ENCODE measurements at regions not wholly inside any gene's neighbourhood (a gene's known extent, or its start where the extent isn't known, plus 50 kb on each side); places are given as distances from the start of the nearest gene placed in this dataset.

GRCh38 chr10:58079461-58079860 is 188.2 kb downstream of the IPMK start:
- TF ChIP-seq CTCF (conservative IDR thresholded peaks at IDR 0.05 in 1 of 2, IDR thresholded peaks at IDR 0.05 in 1 of 2; ENCODE audit: extremely low read depth in 1 of 2, insufficient read depth in 1 of 2, low read depth in 1 of 2, low read length in 2 of 2) = no peak
- TF ChIP-seq EZH2 (IDR thresholded peaks at IDR 0.05; ENCODE audit: borderline replicate concordance, low read length) = no peak
